AG10803 (cell line): ENCODE measurements at regions not wholly inside any gene's neighbourhood (a gene's known extent, or its start where the extent isn't known, plus 50 kb on each side); places are given as distances from the start of the nearest gene placed in this dataset.
"Not testable (repeated sequence)": the region's sequence is repeated elsewhere in the genome, so short reads cannot be mapped to it uniquely, and the experiment has no call there.

ENCODE experiments used
- DNase-seq: peaks from one replicate; pipeline ENCODE4 v3.0.0; 2010; ENCODE audit warnings: low read depth
- H3K4me3 ChIP-seq: 2 replicates; pipeline ENCODE4 v1.5.1; 2011; ENCODE audit warnings: mild to moderate bottlenecking, low read length, control low read depth
- TF ChIP-seq, protein P1 (sequence below): conservative IDR thresholded peaks from 2 replicates; pipeline ENCODE4 v1.5.1; 2011; ENCODE audit warnings: mild to moderate bottlenecking, low read length, control low read depth, inconsistent platforms

DNA sequence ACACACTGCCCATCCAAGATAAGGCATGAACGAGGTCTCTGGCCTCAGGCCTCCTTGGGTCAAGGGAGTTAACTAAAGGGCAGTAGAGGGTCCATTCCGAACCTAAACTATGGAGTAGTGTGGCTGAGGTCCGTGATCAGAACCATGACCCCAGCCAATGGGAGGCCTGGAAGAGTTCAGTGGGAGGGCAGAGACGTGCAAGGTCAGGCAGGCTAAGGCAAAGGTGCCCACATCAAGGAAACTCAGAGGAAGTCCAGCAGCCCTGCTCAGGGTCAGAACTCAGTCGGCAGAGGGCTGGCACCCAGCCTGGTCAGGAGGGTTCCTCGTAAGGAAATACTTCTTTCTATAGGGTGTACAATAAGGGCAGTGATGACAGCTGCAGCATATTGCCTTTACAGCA is 152.2 kb downstream of the SOD2 start:
- TF ChIP-seq, protein P1, sequence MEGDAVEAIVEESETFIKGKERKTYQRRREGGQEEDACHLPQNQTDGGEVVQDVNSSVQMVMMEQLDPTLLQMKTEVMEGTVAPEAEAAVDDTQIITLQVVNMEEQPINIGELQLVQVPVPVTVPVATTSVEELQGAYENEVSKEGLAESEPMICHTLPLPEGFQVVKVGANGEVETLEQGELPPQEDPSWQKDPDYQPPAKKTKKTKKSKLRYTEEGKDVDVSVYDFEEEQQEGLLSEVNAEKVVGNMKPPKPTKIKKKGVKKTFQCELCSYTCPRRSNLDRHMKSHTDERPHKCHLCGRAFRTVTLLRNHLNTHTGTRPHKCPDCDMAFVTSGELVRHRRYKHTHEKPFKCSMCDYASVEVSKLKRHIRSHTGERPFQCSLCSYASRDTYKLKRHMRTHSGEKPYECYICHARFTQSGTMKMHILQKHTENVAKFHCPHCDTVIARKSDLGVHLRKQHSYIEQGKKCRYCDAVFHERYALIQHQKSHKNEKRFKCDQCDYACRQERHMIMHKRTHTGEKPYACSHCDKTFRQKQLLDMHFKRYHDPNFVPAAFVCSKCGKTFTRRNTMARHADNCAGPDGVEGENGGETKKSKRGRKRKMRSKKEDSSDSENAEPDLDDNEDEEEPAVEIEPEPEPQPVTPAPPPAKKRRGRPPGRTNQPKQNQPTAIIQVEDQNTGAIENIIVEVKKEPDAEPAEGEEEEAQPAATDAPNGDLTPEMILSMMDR, result no peak
- DNase-seq, result no peak
- no peak overlapping the region for H3K4me3 ChIP-seq

DNA sequence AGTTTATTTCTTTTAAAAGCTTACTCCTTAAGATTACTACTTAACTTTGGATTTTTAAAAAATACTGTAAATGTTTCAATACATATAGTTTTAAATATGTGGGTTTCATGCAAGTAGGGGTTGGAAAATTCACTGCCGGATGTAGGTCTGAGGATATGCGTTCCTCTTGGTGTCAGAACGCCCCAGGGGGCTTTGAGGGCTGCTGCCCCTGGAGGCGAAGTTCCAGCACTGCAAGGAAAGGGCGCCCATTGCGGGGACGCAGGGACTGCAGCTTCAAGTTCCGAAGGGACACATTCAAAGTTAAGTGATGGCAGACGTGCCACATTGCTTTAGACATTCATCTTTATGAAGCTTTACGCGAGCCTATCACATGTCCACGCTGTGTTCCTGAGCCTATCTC is 152.9 kb downstream of the SOD2 start:
- TF ChIP-seq, protein P1, result no peak
- no peak overlapping the region for H3K4me3 ChIP-seq
- no peak for DNase-seq

DNA sequence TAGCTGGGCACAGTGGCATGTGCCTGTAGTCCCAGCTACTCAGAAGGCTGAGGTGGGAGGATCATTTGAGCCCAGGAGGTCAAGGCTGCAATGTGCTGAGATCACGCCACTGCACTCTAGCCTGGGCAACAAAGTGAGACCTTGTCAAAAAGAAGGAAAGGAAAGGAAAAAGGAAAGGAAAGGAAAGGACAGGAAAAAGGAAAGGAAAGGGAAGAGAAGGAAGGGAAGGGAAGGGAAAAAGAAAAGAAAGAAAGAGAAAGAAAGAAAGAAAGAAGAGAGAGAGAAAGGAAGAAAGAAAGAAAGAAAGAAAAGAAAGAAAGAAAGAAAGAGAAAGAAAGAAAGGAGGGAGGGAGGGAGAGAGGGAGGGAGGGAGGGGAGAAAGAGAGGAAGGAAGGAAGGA is 155.0 kb downstream of the SOD2 start:
- not testable (repeated sequence) for H3K4me3 ChIP-seq, DNase-seq

DNA sequence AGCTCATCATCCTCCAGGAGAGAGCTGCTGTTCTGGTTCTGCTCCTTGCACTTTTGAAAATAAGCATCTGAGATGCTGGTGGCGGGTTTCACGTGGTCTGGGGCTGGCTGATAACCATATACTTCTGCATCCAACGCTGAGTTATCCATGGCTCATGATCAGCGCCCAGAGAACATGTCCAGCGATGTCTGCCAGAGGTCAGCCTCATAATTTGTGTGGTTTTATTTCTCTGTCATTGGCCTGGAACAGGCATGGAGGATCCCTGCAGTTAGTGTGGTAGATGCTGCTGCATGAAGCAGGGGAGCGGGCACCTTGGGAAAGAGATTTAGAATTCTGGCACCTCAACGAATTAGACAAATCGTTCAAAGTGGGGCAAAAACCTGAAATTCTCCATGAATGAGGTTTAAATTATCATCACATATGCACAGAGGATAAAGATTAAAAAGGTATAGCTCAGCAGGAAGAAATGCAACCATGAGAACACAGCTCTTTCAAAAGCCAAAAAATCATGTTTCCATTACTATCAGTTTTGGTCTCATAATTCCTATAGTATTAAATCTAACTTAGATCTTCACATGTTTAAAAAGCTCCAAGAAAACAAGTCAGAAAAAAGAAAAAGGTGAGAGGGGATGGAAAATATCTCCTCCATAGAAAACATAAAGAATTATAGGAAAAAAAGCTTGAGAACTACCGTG is 157.2 kb downstream of the SOD2 start:
- TF ChIP-seq, protein P1, result no peak
- no peak for DNase-seq
- no peak overlapping the region for H3K4me3 ChIP-seq

DNA sequence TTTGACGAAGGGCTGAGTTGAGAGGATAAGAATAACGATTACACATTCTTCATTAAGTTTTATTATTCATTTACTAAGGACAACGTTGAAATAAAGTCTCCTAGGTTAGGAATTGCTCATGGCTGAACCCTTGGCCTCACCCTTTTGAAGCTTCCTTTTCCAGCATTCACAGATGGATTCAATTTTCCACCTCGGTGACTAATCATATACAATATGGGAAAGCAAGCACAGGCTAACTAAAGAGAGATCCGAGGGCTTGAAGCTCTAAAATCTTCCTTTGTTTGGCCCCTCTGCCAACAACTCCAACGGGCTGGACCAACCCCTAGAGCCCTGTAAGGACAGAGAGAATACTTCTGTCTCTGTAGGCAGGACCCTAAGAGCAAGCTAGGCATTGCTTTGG is 159.5 kb downstream of the SOD2 start:
- H3K4me3 ChIP-seq, result no peak overlapping the region
- DNase-seq, result peak; percentile 67
- TF ChIP-seq, protein P1, result no peak

DNA sequence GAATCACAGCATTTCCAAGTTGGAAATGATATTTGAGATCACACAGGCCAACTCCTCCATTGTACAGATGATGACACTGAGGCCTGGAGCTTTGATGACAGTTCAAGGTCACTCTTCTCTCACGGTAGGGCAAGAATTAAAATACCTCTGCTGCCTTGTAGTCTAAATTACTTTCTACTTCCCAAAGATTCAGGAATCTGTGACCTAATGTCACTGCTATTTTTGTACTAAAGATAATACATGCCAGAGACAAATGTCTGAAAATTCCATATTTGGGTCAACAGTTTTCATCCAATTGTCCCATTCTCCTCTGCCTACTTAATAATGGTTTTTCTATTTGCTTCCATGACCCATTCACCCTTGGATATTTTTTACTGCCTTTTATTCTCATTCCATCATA is 160.0 kb downstream of the SOD2 start:
- DNase-seq, result peak; percentile 29
- H3K4me3 ChIP-seq, result no peak overlapping the region
- TF ChIP-seq, protein P1, result no peak

DNA sequence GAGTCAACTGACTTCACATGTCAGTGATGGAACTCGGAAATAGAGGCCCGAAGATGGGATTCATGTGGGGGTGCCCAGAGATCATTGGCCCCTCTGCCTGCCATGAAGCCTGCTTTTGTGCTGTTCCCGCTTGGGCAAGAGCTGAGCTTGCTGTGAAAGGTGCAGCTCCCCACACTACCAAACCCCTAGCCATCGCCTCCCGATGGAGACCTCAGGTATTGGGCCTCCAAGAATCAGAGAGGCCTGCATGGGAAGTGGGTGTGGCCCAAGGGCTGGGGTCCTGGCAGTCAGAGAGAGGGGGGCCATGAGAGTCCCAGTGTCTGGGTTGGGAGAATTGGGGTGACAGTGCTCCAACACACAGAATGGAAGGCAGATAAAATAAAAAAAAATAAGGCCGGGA is 160.9 kb downstream of the SOD2 start:
- H3K4me3 ChIP-seq, result no peak overlapping the region
- TF ChIP-seq, protein P1, result no peak
- no peak for DNase-seq
